Esophagus squamous epithelium (tissue), 5 donors: ENCODE measurements at regions not wholly inside any gene's neighbourhood (a gene's known extent, or its start where the extent isn't known, plus 50 kb on each side); places are given as distances from the start of the nearest gene placed in this dataset.

Experiments
- DNase-seq: peaks from one replicate; lab custom pipeline; 2025; lab: John Stamatoyannopoulos, UW
- H3K27ac ChIP-seq, 4 donors: fragments of 200-600 bp; sonication (generic); one replicate each; pipeline ENCODE4 v1.5.1; 2016 to 2019; ENCODE audit warnings: mild to moderate bottlenecking in 1 of 4
- H3K27me3 ChIP-seq, 4 donors: fragments of 200-600 bp; sonication (generic); 1 replicate in 3 of 4; 2 replicates in 1 of 4; pipeline versions ENCODE4 v1.5.1 to v1.6.0; 2017 to 2021; ENCODE audit warnings: antibody characterized with exemption in 1 of 4
- H3K36me3 ChIP-seq, 3 donors: fragments of 200-600 bp; sonication (generic); one replicate each; pipeline ENCODE4 v1.5.1; 2016 to 2019
- H3K4me1 ChIP-seq, 3 donors: fragments of 200-600 bp; sonication (generic); one replicate each; pipeline ENCODE4 v1.5.1; 2017 to 2019
- H3K4me3 ChIP-seq, 4 donors: fragments of 200-600 bp; sonication (generic); 1 replicate in 3 of 4; 2 replicates in 1 of 4; pipeline ENCODE4 v1.5.1; 2016 to 2019; ENCODE audit warnings: mild to moderate bottlenecking in 2 of 4, moderate library complexity in 1 of 4
- H3K9me3 ChIP-seq, 3 donors: fragments of 200-600 bp; sonication (generic); one replicate each; pipeline ENCODE4 v1.5.1; 2016 to 2019
- CTCF ChIP-seq, 6 experiments: fragments of 450-650 bp in 4 of 6; fragments of 200-600 bp in 2 of 6; sonication (generic) in 2 of 6; IDR thresholded peaks; one replicate each; pipeline ENCODE4 v1.5.1; 2016 to 2019; ENCODE audit warnings: antibody characterized with exemption in 6 of 6, mild to moderate bottlenecking in 4 of 6, moderate library complexity in 4 of 6
- POLR2A ChIP-seq, 4 donors: fragments of 450-650 bp; IDR thresholded peaks; one replicate each; pipeline ENCODE4 v1.6.1; 2017; ENCODE audit warnings: antibody characterized with exemption in 4 of 4, mild to moderate bottlenecking in 4 of 4, moderate library complexity in 3 of 4
- WGBS, 2 donors: methylation state at CpG; one replicate each; pipeline ENCODE4 v1.1.5; 2018; 5-methylcytosine and 5-hydroxymethylcytosine counted together
- intact Hi-C: fragments of 100-400 bp; cut with DNase I; formaldehyde crosslinking; loops from one replicate; pipeline ENCODE4 v1.15.0; 2022
- donor health status: DM: yes; HTN: yes; CAD: no.

GRCh38 chr3:194937882-194938321, 252.2 kb downstream of the FAM43A start:
- no peak overlapping the region for H3K4me3 ChIP-seq

GRCh38 chr3:194938845-194939531, 253.3 kb downstream of the FAM43A start:
- peak overlapping the region in 3 of 4 donors; percentile 17 to 71 (median 24) for H3K27ac ChIP-seq
- WGBS, 2 donors: 75 to 78% methylated on average over 4 to 6 of the region's 8 CpGs
- H3K9me3 ChIP-seq: no peaks in the 10 kb centered on the region
- H3K4me1 ChIP-seq: peaks cover 0 to 48% (median 5%) of the 10 kb centered on the region in 3 donors
- no peak for DNase-seq
- no peaks in the 10 kb centered on the region for H3K36me3 ChIP-seq
- intact Hi-C loops: no loop called here
- no peak for TF ChIP-seq CTCF (IDR thresholded peaks at IDR 0.05)
- TF ChIP-seq POLR2A (IDR thresholded peaks at IDR 0.05): no peak
- H3K27me3 ChIP-seq: no peaks in the 10 kb centered on the region
- no peak overlapping the region for H3K4me3 ChIP-seq

More at GRCh38 chr3:194937882-194938321, 252.2 kb downstream of the FAM43A start:
- Histone ChIP-seq H3K27me3 (no peaks in the 10 kb centered on the region), H3K36me3 (no peaks in the 10 kb centered on the region), H3K4me1 (peaks cover 0 to 56% (median 5%) of the 10 kb centered on the region in 3 donors), H3K9me3 (peaks cover 0 to 3% (median 0%) of the 10 kb centered on the region in 3 donors), H3K27ac (peak overlapping the region in 2 of 4 donors; percentile 31 to 46)
- TF ChIP-seq POLR2A (IDR thresholded peaks at IDR 0.05) (no peak), CTCF (IDR thresholded peaks at IDR 0.05) (no peak)
- DNase-seq: no peak
- intact Hi-C loops: no loop called here
- 86 to 92% methylated on average over 7 of the region's 7 CpGs for WGBS, 2 donors

GRCh38 chr3:194939532-194939909, 253.8 kb downstream of the FAM43A start:
- Histone ChIP-seq H3K9me3 (no peaks in the 10 kb centered on the region), H3K27me3 (no peaks in the 10 kb centered on the region), H3K4me3 (no peak overlapping the region), H3K4me1 (peaks cover 0 to 43% (median 5%) of the 10 kb centered on the region in 3 donors), H3K36me3 (no peaks in the 10 kb centered on the region), H3K27ac (peak overlapping the region in 3 of 4 donors; percentile 17 to 71 (median 24))
- TF ChIP-seq CTCF (IDR thresholded peaks at IDR 0.05): no peak
- TF ChIP-seq POLR2A (IDR thresholded peaks at IDR 0.05): no peak
- 77 to 82% methylated on average over 6 of the region's 6 CpGs for WGBS, 2 donors
- intact Hi-C loops: no loop called here
- DNase-seq: no peak

- no peaks in the 10 kb centered on the region for H3K27me3 ChIP-seq
- TF ChIP-seq CTCF (IDR thresholded peaks at IDR 0.05): no peak
- no peak for TF ChIP-seq POLR2A (IDR thresholded peaks at IDR 0.05)
- peaks cover 0 to 37% (median 5%) of the 10 kb centered on the region in 3 donors for H3K4me1 ChIP-seq
- WGBS, 2 donors: 89% methylated on average over 4 of the region's 17 CpGs; no CpG with 5 or more reads in 1 of the 2 donors
- H3K36me3 ChIP-seq: no peaks in the 10 kb centered on the region
- intact Hi-C loops: no loop called here
- H3K27ac ChIP-seq: no peak overlapping the region
- no peaks in the 10 kb centered on the region for H3K9me3 ChIP-seq
- H3K4me3 ChIP-seq: no peak overlapping the region
- no peak for DNase-seq
These were observed 254.5 kb downstream of the FAM43A start for GRCh38 chr3:194939949-194940770.
